Hepatocyte (in vitro differentiated cells): ENCODE measurements at regions not wholly inside any gene's neighbourhood (a gene's known extent, or its start where the extent isn't known, plus 50 kb on each side); places are given as distances from the start of the nearest gene placed in this dataset.

Source experiments
- DNase-seq: peaks from one replicate; pipeline ENCODE4 v3.0.0-alpha.2; 2016; ENCODE audit warnings: low spot score
- H2AFZ ChIP-seq: fragments of 200-600 bp; sonication (generic); 2 replicates; pipeline ENCODE4 v1.6.0; 2016; ENCODE audit warnings: antibody characterized with exemption, mild to moderate bottlenecking
- H3K27ac ChIP-seq: fragments of 200-600 bp; sonication (generic); 2 replicates; pipeline ENCODE4 v1.5.1; 2016; ENCODE audit warnings: mild to moderate bottlenecking
- H3K27me3 ChIP-seq: fragments of 200-600 bp; sonication (generic); 2 replicates; pipeline ENCODE4 v1.6.1; 2016
- H3K36me3 ChIP-seq: fragments of 200-600 bp; sonication (generic); replicated peaks from 2 replicates; pipeline ENCODE4 v1.5.1; 2016; ENCODE audit warnings: low read depth; ENCODE audit not compliant: insufficient read depth
- H3K4me1 ChIP-seq: fragments of 200-600 bp; sonication (generic); 2 replicates; pipeline ENCODE4 v1.5.1; 2016; ENCODE audit warnings: mild to moderate bottlenecking, moderate library complexity; ENCODE audit not compliant: insufficient read depth
- H3K4me2 ChIP-seq: fragments of 200-600 bp; sonication (generic); 2 replicates; pipeline ENCODE4 v1.6.0; 2016
- H3K4me3 ChIP-seq: fragments of 200-600 bp; sonication (generic); 2 replicates; pipeline ENCODE4 v1.5.1; 2016; ENCODE audit warnings: mild to moderate bottlenecking
- H3K79me2 ChIP-seq: fragments of 200-600 bp; sonication (generic); 2 replicates; pipeline ENCODE4 v1.6.0; 2017; ENCODE audit warnings: mild to moderate bottlenecking
- H3K9me2 ChIP-seq: fragments of 200-600 bp; sonication (generic); replicated peaks from 2 replicates; pipeline ENCODE4 v1.6.0; 2017; ENCODE audit warnings: mild to moderate bottlenecking; ENCODE audit not compliant: insufficient read depth
- H3K9me3 ChIP-seq: fragments of 200-600 bp; sonication (generic); 2 replicates; pipeline ENCODE4 v1.5.1; 2016; ENCODE audit warnings: low read depth, mild to moderate bottlenecking
- H4K20me1 ChIP-seq: fragments of 200-600 bp; sonication (generic); 2 replicates; pipeline ENCODE4 v1.6.0; 2016; ENCODE audit warnings: mild to moderate bottlenecking; ENCODE audit not compliant: insufficient read depth, poor library complexity, severe bottlenecking
- CTCF ChIP-seq: fragments of 200-600 bp; sonication (generic); IDR thresholded peaks from 2 replicates; pipeline ENCODE4 v1.5.1; 2016; ENCODE audit warnings: antibody characterized with exemption, mild to moderate bottlenecking; ENCODE audit not compliant: poor library complexity
- EZH2 ChIP-seq: fragments of 200-600 bp; sonication (generic); IDR thresholded peaks from 2 replicates; pipeline ENCODE4 v1.6.1; 2016; ENCODE audit warnings: antibody characterized with exemption, mild to moderate bottlenecking, borderline replicate concordance
- EZH2phosphoT487 ChIP-seq: fragments of 200-600 bp; sonication (generic); IDR thresholded peaks from one replicate; pipeline ENCODE4 v1.6.1; 2018; ENCODE audit warnings: antibody characterized with exemption, mild to moderate bottlenecking, low read depth, moderate library complexity; ENCODE audit not compliant: unreplicated experiment, severe bottlenecking
- WGBS: methylation state at CpG from one replicate; pipeline ENCODE4 v1.1.6; 2016; ENCODE audit warnings: low lambda C conversion rate; ENCODE audit errors: missing lambda C conversion rate; 5-methylcytosine and 5-hydroxymethylcytosine counted together

GRCh38 chr7:36040679-36041078, 112.4 kb upstream of the EEPD1 start:
- 89% methylated on average over 3 of the region's 3 CpGs for WGBS
- Histone ChIP-seq H3K27me3 (no peaks in the 10 kb centered on the region), H3K4me1 (peaks cover 12% of the 10 kb centered on the region), H3K4me2 (no peak overlapping the region), H2AFZ (no peak overlapping the region), H3K4me3 (no peak overlapping the region), H4K20me1 (no peaks in the 10 kb centered on the region), H3K27ac (no peak overlapping the region), H3K9me2 (no peaks in the 10 kb centered on the region), H3K36me3 (no peaks in the 10 kb centered on the region), H3K79me2 (no peaks in the 10 kb centered on the region), H3K9me3 (no peaks in the 10 kb centered on the region)
- no peak for DNase-seq
- TF ChIP-seq EZH2phosphoT487 (no peak), CTCF (no peak), EZH2 (no peak)

GRCh38 chr7:36044101-36044892, 108.8 kb upstream of the EEPD1 start:
- Histone ChIP-seq H3K27ac (no peak overlapping the region), H3K4me3 (no peak overlapping the region), H3K79me2 (no peaks in the 10 kb centered on the region), H4K20me1 (no peaks in the 10 kb centered on the region), H3K9me2 (no peaks in the 10 kb centered on the region), H3K4me2 (no peak overlapping the region), H3K4me1 (peaks cover 22% of the 10 kb centered on the region), H3K27me3 (no peaks in the 10 kb centered on the region), H3K36me3 (no peaks in the 10 kb centered on the region), H2AFZ (no peak overlapping the region), H3K9me3 (no peaks in the 10 kb centered on the region)
- WGBS: 82% methylated on average over 6 of the region's 6 CpGs
- no peak for TF ChIP-seq EZH2
- TF ChIP-seq EZH2phosphoT487: no peak
- no peak for TF ChIP-seq CTCF
- no peak for DNase-seq

GRCh38 chr7:36045326-36045725, 107.7 kb upstream of the EEPD1 start:
- no peaks in the 10 kb centered on the region for H3K9me2 ChIP-seq
- H3K4me2 ChIP-seq: no peak overlapping the region
- TF ChIP-seq CTCF: no peak
- no peak for TF ChIP-seq EZH2
- TF ChIP-seq EZH2phosphoT487: no peak
- H3K4me1 ChIP-seq: peaks cover 22% of the 10 kb centered on the region
- no peaks in the 10 kb centered on the region for H3K79me2 ChIP-seq
- H3K27ac ChIP-seq: peak overlapping the region; percentile 6
- 56% methylated on average over 2 of the region's 2 CpGs for WGBS
- no peaks in the 10 kb centered on the region for H3K9me3 ChIP-seq
- H4K20me1 ChIP-seq: no peaks in the 10 kb centered on the region
- H3K36me3 ChIP-seq: no peaks in the 10 kb centered on the region
- no peak for DNase-seq
- no peak overlapping the region for H2AFZ ChIP-seq
- no peaks in the 10 kb centered on the region for H3K27me3 ChIP-seq
- H3K4me3 ChIP-seq: no peak overlapping the region
